ENCODE measurements at regions not wholly inside any gene's neighbourhood (a gene's known extent, or its start where the extent isn't known, plus 50 kb on each side); places are given as distances from the start of the nearest gene placed in this dataset.

GRCh38 chr13:90014038-90014437 is 1333.4 kb upstream of the MIR17HG start (continued):
- TF ChIP-seq, protein P1, sequence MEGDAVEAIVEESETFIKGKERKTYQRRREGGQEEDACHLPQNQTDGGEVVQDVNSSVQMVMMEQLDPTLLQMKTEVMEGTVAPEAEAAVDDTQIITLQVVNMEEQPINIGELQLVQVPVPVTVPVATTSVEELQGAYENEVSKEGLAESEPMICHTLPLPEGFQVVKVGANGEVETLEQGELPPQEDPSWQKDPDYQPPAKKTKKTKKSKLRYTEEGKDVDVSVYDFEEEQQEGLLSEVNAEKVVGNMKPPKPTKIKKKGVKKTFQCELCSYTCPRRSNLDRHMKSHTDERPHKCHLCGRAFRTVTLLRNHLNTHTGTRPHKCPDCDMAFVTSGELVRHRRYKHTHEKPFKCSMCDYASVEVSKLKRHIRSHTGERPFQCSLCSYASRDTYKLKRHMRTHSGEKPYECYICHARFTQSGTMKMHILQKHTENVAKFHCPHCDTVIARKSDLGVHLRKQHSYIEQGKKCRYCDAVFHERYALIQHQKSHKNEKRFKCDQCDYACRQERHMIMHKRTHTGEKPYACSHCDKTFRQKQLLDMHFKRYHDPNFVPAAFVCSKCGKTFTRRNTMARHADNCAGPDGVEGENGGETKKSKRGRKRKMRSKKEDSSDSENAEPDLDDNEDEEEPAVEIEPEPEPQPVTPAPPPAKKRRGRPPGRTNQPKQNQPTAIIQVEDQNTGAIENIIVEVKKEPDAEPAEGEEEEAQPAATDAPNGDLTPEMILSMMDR (conservative IDR thresholded peaks at IDR 0.05; ENCODE audit: low read depth in 2 of 2): no peak
- TF ChIP-seq POLR2AphosphoS5 (IDR thresholded peaks at IDR 0.05; ENCODE audit: low read depth) (no peak), JUNB (IDR thresholded peaks at IDR 0.05; ENCODE audit: unreplicated experiment) (no peak), CREB1 (CRISPR knock-in tag; IDR thresholded peaks at IDR 0.05; ENCODE audit: low read depth) (no peak), ZNF114 (CRISPR knock-in tag; IDR thresholded peaks at IDR 0.05) (no peak), ZNF331 (CRISPR knock-in tag; IDR thresholded peaks at IDR 0.05; ENCODE audit: low read depth) (no peak)

DNA sequence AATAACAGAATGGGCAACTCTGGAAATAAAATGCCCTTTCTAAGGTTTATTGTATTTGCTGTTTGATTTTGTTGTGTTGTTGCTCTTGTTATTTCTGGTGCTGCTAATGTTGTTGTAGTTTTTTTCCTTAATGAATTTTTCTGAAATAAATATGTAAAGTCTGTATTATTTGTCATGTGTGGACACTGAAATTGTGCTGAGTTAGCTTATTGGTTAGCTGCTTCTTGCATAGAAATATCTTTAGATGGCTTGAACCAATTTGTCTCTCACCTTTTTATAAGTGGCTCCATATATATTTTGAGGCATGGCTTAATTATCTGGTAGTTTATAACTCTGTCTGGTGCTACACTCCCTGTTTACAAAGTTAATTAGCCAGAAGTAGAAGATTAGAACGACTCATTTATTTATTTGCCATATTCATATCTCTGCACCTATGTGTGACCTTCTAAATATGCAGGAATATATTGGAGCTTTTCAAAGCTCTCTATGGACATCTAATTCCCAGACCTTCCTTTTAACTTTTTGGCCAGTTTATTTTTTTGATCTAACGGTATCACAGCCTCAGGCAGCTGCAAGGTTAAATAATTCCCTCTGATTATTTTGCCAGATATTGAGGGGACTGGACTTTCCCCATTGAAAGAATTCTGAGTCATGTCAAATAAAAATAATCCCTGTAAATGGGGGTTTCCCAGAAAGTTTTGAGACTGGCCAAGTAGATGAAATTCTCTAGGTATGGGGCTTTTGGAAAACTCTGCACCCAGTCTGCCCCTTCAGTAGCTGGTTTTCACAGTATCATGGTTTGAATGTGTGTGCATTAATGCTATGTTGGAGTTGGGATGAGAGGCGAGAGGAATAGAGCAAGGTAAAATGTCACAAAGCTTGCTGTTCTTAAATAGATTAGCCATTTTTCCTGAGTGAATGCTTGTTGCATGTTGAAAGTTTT is 1331.7 kb upstream of the MIR17HG start:
- H3K27ac ChIP-seq (ENCODE audit: low read depth): no peak overlapping the region
- no peaks in the 10 kb centered on the region for H3K4me1 ChIP-seq (ENCODE audit: insufficient read depth)
- H2AFZ ChIP-seq: 0 out of 2 replicates have a peak overlapping the region, but pooled peaks have one; percentile 8
- DNase-seq (ENCODE audit: low spot score): no peak
- no peak overlapping the region for H3K4me2 ChIP-seq
- no peaks in the 10 kb centered on the region for H3K4me1 Mint-ChIP-seq
- no peaks in the 10 kb centered on the region for H3K9me3 Mint-ChIP-seq
- no peak overlapping the region for H3K4me3 ChIP-seq
- ATAC-seq: no peak
- H3K9me2 ChIP-seq (ENCODE audit: insufficient read depth): no peaks in the 10 kb centered on the region
- H3K36me3 Mint-ChIP-seq (ENCODE audit: low read depth): no peaks in the 10 kb centered on the region
- no peaks in the 10 kb centered on the region for H3K27me3 Mint-ChIP-seq (ENCODE audit: insufficient read depth, low read depth, poor library complexity)
- H3K4me3 Mint-ChIP-seq: no peak overlapping the region
- H3K27ac Mint-ChIP-seq: no peak overlapping the region
- H3K27me3 ChIP-seq (ENCODE audit: insufficient read depth): no peaks in the 10 kb centered on the region
- H3K79me2 ChIP-seq (replicated peaks; ENCODE audit: insufficient read depth): no peaks in the 10 kb centered on the region
- H3K36me3 ChIP-seq (ENCODE audit: insufficient read depth): no peaks in the 10 kb centered on the region
- H4K20me1 ChIP-seq (replicated peaks; ENCODE audit: insufficient read depth): no peaks in the 10 kb centered on the region
- no peaks in the 10 kb centered on the region for H3F3A ChIP-seq (replicated peaks; ENCODE audit: low read depth)
- TF ChIP-seq, protein P2, sequence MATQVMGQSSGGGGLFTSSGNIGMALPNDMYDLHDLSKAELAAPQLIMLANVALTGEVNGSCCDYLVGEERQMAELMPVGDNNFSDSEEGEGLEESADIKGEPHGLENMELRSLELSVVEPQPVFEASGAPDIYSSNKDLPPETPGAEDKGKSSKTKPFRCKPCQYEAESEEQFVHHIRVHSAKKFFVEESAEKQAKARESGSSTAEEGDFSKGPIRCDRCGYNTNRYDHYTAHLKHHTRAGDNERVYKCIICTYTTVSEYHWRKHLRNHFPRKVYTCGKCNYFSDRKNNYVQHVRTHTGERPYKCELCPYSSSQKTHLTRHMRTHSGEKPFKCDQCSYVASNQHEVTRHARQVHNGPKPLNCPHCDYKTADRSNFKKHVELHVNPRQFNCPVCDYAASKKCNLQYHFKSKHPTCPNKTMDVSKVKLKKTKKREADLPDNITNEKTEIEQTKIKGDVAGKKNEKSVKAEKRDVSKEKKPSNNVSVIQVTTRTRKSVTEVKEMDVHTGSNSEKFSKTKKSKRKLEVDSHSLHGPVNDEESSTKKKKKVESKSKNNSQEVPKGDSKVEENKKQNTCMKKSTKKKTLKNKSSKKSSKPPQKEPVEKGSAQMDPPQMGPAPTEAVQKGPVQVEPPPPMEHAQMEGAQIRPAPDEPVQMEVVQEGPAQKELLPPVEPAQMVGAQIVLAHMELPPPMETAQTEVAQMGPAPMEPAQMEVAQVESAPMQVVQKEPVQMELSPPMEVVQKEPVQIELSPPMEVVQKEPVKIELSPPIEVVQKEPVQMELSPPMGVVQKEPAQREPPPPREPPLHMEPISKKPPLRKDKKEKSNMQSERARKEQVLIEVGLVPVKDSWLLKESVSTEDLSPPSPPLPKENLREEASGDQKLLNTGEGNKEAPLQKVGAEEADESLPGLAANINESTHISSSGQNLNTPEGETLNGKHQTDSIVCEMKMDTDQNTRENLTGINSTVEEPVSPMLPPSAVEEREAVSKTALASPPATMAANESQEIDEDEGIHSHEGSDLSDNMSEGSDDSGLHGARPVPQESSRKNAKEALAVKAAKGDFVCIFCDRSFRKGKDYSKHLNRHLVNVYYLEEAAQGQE (IDR thresholded peaks at IDR 0.05; ENCODE audit: unreplicated experiment): no peak
- TF ChIP-seq POLR2AphosphoS5 (IDR thresholded peaks at IDR 0.05; ENCODE audit: low read depth) (no peak), ZNF114 (CRISPR knock-in tag; IDR thresholded peaks at IDR 0.05) (no peak), NANOG (IDR thresholded peaks at IDR 0.05; ENCODE audit: borderline replicate concordance) (no peak), JUNB (IDR thresholded peaks at IDR 0.05; ENCODE audit: unreplicated experiment) (no peak), EZH2 (IDR thresholded peaks at IDR 0.05; ENCODE audit: low read depth, unreplicated experiment) (no peak)
- TF ChIP-seq, protein P1 (conservative IDR thresholded peaks at IDR 0.05; ENCODE audit: low read depth in 2 of 2): no peak

All from GM23338 (cell line).